ENCODE measurements at regions not wholly inside any gene's neighbourhood (a gene's known extent, or its start where the extent isn't known, plus 50 kb on each side); places are given as distances from the start of the nearest gene placed in this dataset.

DNA sequence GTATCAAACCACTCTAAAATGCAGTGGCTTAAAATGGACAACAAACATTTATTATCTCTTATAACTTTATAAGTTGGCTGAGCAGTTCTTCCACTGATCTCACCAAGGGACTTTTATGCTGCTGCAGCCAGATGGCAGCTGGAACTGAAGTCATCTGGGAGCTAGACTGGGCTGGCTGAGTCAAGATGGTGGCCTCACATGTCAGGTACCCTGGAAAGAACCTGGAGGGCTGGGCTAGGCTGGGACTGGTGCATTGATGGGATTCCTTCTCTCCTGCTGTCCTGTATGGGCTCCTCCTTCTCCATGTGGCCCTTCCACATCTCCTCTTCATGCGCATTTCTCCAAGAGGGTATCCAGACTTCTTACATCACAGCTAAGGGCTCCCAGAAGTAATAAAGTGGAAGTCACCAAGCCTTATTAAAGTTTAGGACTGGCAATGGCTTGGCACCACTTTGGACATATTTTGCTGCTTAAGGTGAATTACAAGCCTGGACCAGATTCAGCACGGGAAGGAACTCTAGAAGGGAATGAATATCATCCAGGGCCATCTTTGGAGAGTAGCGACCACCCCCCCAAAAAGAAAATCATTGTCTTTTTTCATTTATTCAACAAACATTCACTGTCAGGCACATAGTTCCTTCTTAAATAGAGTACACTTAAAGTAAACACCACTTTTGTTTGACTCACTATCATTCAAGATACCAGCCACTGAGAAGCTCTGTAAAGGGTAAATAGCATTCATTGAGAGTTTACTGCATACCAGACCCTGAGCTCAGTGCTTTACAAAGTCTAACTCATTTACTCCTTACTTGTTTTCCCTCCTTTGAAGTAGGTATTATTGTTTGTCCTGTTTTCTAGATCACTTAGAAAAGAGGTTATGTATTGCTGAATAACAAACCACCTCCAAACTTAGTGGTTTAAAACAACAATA is 138.0 kb downstream of the ZFP36L2 start:
- in situ Hi-C loops (cut with HindIII; ENCODE audit: low pct_ligation_motif_present, low sequenced_read_pairs) = no loop called here
- Histone ChIP-seq H3K27ac (peak overlapping the region; percentile 54), H3K36me3 (replicated peaks) (no peaks in the 10 kb centered on the region), H3K4me3 (ENCODE audit: low read depth, low read length) (no peak overlapping the region), H3K27me3 (replicated peaks) (no peaks in the 10 kb centered on the region)
- no peak for DNase-seq
- TF ChIP-seq, protein P1, sequence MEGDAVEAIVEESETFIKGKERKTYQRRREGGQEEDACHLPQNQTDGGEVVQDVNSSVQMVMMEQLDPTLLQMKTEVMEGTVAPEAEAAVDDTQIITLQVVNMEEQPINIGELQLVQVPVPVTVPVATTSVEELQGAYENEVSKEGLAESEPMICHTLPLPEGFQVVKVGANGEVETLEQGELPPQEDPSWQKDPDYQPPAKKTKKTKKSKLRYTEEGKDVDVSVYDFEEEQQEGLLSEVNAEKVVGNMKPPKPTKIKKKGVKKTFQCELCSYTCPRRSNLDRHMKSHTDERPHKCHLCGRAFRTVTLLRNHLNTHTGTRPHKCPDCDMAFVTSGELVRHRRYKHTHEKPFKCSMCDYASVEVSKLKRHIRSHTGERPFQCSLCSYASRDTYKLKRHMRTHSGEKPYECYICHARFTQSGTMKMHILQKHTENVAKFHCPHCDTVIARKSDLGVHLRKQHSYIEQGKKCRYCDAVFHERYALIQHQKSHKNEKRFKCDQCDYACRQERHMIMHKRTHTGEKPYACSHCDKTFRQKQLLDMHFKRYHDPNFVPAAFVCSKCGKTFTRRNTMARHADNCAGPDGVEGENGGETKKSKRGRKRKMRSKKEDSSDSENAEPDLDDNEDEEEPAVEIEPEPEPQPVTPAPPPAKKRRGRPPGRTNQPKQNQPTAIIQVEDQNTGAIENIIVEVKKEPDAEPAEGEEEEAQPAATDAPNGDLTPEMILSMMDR (IDR thresholded peaks at IDR 0.05; ENCODE audit: low read depth, low read length, missing control alignments) = no peak

DNA sequence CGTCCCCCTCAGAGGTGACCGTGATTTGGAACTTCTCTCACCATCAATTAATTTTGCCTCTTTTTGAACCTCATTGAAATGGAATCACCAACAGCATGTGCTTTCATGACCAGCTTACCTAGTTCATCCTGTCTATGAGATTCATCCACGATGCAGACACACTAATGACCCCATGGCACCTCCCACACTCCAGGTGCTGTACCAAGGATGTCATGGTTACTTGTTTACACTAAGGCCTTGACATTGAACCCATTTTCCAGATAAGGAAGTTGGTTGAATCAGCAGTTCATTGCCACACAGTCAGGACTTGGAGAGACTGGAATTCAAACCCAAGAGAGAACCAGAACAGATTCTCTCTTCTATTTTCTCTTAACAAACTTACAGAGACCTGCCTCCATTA is 139.0 kb downstream of the ZFP36L2 start:
- in situ Hi-C loops (cut with HindIII; ENCODE audit: low pct_ligation_motif_present, low sequenced_read_pairs) = no loop called here
- H3K4me3 ChIP-seq (ENCODE audit: low read depth, low read length) = no peak overlapping the region
- H3K27ac ChIP-seq = peak overlapping the region; percentile 94
- TF ChIP-seq, protein P1 (IDR thresholded peaks at IDR 0.05; ENCODE audit: low read depth, low read length, missing control alignments) = no peak
- no peak for DNase-seq
- H3K36me3 ChIP-seq (replicated peaks) = no peaks in the 10 kb centered on the region
- H3K27me3 ChIP-seq (replicated peaks) = no peaks in the 10 kb centered on the region

DNA sequence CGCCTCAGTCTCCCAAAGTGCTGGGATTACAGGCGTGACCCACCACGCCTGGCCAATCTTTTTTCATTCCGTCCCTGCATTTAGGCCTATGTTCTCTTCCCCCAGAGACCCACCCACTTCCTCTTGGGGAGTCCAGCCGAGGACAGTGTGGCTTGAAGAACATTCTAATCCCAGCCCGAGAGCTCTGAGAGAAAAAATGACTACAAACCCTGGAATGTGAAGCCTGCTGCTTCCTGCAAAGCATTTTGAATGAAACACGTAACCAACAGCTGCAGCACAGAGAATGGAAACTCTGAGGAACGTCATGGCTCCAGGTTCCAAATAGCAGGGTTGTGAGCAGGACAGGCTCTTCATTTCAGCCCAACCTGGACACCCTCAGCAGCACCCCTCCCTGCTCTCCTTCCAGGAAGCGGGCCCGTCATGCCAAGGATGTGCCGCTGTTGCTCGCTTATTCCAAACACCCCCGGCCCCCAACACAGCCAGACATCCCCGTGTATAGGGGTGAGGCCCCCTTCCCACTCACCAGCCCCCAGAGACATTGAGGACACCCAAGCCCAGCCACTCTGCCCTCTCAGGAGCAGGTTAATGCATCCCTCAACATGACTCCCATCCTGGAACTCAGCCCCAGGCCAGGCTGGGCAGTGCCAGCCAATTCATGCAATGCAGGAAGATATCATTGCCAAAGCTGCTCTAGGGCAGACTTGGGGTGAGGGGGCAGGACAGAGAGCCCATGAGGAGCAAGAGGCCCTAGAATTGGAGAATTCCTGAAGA is 139.8 kb downstream of the ZFP36L2 start:
- TF ChIP-seq, protein P1 (IDR thresholded peaks at IDR 0.05; ENCODE audit: low read depth, low read length, missing control alignments) = no peak
- peak; percentile 99 for DNase-seq
- H3K36me3 ChIP-seq (replicated peaks) = no peaks in the 10 kb centered on the region
- no peak overlapping the region for H3K4me3 ChIP-seq (ENCODE audit: low read depth, low read length)
- in situ Hi-C loops (cut with HindIII; ENCODE audit: low pct_ligation_motif_present, low sequenced_read_pairs) = no loop called here
- no peaks in the 10 kb centered on the region for H3K27me3 ChIP-seq (replicated peaks)
- peak overlapping the region; percentile 94 for H3K27ac ChIP-seq

DNA sequence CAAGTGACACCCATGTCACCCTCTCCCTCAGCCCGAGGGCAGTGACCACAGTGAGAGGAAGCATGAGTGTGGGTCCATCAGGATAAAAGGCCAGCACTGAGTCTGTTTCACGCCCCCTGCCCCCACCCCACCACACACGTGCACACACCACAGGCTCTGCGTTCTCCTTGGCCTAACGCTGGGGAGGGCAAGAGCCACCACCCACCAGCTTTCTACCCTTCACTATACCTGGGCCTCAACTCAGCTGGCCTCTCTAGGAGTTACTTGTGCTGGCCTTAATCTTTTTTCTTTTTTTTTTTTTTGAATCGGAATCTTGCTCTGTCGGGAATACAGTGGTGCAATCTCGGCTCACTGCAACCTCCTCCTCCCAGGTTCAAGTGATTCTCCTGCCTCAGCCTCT is 140.5 kb downstream of the ZFP36L2 start:
- in situ Hi-C loops (cut with HindIII; ENCODE audit: low pct_ligation_motif_present, low sequenced_read_pairs) = no loop called here
- DNase-seq = no peak
- no peaks in the 10 kb centered on the region for H3K36me3 ChIP-seq (replicated peaks)
- no peak overlapping the region for H3K4me3 ChIP-seq (ENCODE audit: low read depth, low read length)
- peak overlapping the region; percentile 94 for H3K27ac ChIP-seq
- H3K27me3 ChIP-seq (replicated peaks) = no peaks in the 10 kb centered on the region
- TF ChIP-seq, protein P1 (IDR thresholded peaks at IDR 0.05; ENCODE audit: low read depth, low read length, missing control alignments) = no peak

DNA sequence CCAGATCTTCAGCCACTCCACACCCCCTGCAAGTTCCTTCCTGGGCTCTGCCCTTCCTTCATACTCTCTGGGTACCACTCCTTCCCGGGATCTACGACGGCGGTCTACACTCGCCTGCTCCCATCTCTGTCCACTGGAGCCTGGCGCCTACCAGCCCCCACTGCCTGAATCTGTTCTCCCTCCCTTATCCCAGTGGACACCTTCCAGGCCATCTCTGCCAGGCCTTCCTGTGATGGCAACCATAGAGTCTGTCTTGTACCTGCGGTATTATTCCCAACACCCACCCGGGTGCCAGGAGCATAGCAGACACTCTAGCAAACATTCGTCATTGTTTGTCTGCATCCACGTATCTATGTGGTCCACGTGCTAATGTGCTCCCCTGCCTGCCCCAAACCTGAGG is 140.9 kb downstream of the ZFP36L2 start:
- no peaks in the 10 kb centered on the region for H3K27me3 ChIP-seq (replicated peaks)
- in situ Hi-C loops (cut with HindIII; ENCODE audit: low pct_ligation_motif_present, low sequenced_read_pairs) = no loop called here

More for the DNA sequence above, 140.9 kb downstream of the ZFP36L2 start:
- Histone ChIP-seq H3K4me3 (ENCODE audit: low read depth, low read length) (no peak overlapping the region), H3K36me3 (replicated peaks) (no peaks in the 10 kb centered on the region), H3K27ac (peak overlapping the region; percentile 94)
- DNase-seq = no peak
- TF ChIP-seq, protein P1 (IDR thresholded peaks at IDR 0.05; ENCODE audit: low read depth, low read length, missing control alignments) = no peak
